ENCODE measurements at regions not wholly inside any gene's neighbourhood (a gene's known extent, or its start where the extent isn't known, plus 50 kb on each side); places are given as distances from the start of the nearest gene placed in this dataset.

GRCh38 chr13:76387566-76387965, 498.6 kb downstream of the KCTD12 start:
- TF ChIP-seq CTCF (conservative IDR thresholded peaks at IDR 0.05; ENCODE audit: low read depth, low read length) = no peak
- no peak for TF ChIP-seq EZH2 (IDR thresholded peaks at IDR 0.05; ENCODE audit: borderline replicate concordance, low read depth, low read length, poor library complexity, severe bottlenecking)

Measured in A673 (cell line).